Femur (tissue), 1 donor: ENCODE measurements at regions not wholly inside any gene's neighbourhood (a gene's known extent, or its start where the extent isn't known, plus 50 kb on each side); places are given as distances from the start of the nearest gene placed in this dataset.
"Not testable (repeated sequence)": the region's sequence is repeated elsewhere in the genome, so short reads cannot be mapped to it uniquely, and the experiment has no call there.

Experiments
- DNase-seq: peaks from one replicate; pipeline ENCODE4 v3.0.0-alpha.2; 2017

GRCh38 chr13:97520061-97520460 lies 86.1 kb downstream of the RAP2A start:
- no peak for DNase-seq

DNA sequence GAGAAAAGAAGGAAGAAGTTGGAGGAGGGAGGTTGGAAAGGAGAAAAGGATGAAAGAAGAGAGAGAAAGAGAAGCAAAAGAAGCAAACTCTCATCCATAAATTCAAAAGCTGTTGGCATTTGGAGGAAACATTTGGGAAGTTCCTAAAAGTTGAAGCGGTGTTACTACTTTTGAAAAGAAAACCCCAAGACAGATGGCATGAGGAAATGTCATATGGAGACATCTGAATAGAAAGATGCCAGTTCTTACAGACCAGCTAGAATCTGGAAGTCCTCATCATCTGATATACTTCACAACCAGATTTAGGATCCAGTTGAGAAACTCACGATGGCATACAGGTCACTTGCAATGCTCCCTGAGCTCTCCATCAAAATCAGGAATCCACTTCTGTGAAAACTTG lies 86.9 kb downstream of the RAP2A start:
- DNase-seq, result no peak

DNA sequence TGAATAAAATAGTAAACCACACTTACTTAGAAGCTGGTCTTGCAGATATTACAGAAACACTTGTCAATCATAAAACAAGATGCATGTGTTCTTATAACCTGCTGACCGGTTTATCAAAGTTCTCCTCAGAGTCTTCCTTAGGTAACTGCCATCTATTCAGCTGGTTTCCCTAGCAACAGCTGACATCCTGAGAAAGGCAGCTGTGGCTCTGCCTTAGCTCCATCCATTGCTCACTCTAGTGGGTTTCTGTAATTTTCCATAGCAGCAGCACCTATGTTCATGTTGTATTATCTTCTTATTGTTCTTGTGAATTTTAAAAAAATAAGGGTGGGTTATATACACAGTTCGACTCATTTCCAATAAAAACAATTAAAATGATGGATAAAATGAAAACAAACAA lies 87.8 kb downstream of the RAP2A start:
- no peak for DNase-seq

DNA sequence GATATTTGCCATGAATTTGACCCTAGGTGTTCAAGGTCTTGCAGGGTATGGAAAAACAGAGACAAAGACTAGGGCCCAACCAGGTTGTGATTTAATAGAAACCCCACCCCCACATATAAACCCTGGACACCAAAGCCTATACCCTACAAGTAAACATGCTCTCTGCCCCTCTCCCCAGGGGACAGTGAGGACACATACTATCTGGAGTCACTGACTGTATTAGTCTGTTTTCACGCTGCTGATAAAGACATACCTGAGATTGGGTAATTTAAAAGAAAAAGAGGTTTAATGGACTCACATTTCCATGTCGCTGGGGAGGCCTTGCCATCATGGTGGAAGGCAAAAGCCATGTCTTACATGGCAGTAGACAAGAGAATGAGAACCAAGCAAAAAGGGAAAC lies 88.3 kb downstream of the RAP2A start:
- no peak for DNase-seq

DNA sequence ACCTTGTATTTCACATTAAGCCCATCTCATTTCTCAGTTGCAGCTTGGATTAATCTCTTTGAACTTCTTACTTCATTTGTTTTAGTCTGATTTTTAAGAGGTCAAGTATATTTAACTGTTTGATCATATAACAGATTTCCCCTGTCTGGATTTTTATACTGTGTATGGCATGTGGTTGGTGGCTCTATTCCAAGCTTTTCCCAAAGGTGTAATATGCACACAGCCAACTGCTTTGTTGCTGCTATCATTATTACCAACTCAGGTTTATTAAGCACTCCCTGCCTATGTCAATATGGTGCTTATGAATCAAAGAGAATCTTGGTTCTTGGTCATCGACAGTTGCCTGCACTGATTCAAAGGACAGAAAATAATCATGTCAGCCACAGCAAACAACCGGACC lies 92.6 kb downstream of the RAP2A start:
- DNase-seq, result no peak

DNA sequence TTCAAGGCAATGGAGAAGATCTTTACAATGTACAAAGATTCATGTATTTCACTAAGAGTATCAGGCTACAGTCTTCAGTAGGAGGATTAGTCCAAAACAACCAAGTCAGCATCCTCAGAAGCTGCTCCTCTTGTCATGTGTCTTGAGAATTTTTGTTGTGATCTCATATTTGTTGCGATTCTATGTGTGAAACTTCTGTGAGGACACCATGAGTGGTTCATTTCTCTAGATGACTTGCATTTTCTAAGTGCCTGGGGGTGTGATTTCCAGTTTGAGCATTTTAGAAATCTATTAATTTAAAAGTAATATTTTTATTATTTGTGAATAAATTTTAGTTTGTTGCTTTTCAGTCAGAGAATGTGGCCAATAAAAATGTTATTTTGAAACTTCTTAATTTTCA lies 94.5 kb downstream of the RAP2A start:
- DNase-seq, result no peak

GRCh38 chr13:97534540-97534939 lies 100.6 kb downstream of the RAP2A start:
- no peak for DNase-seq

DNA sequence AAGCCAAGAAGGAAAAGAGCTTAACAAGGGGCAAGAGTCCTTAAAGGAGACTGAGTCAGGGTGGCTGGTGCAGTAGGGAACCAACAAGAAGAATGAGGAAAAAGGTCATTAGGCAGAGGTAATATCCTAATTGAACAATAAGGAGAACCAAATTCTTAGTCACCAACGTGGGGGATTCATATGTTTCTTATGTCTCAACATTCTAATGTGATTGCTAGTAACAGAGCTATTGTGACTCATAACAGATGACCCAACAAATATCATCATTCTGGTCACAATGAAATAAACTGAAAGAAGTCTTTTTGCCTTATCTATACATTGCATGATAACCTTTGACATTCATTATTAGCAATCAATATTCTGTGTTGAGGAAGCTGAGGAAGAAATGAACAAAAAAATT lies 101.6 kb downstream of the RAP2A start:
- DNase-seq, result no peak

GRCh38 chr13:97537110-97537509 lies 103.1 kb downstream of the RAP2A start:
- no peak for DNase-seq

GRCh38 chr13:97538203-97538602 lies 104.2 kb downstream of the RAP2A start:
- no peak for DNase-seq

DNA sequence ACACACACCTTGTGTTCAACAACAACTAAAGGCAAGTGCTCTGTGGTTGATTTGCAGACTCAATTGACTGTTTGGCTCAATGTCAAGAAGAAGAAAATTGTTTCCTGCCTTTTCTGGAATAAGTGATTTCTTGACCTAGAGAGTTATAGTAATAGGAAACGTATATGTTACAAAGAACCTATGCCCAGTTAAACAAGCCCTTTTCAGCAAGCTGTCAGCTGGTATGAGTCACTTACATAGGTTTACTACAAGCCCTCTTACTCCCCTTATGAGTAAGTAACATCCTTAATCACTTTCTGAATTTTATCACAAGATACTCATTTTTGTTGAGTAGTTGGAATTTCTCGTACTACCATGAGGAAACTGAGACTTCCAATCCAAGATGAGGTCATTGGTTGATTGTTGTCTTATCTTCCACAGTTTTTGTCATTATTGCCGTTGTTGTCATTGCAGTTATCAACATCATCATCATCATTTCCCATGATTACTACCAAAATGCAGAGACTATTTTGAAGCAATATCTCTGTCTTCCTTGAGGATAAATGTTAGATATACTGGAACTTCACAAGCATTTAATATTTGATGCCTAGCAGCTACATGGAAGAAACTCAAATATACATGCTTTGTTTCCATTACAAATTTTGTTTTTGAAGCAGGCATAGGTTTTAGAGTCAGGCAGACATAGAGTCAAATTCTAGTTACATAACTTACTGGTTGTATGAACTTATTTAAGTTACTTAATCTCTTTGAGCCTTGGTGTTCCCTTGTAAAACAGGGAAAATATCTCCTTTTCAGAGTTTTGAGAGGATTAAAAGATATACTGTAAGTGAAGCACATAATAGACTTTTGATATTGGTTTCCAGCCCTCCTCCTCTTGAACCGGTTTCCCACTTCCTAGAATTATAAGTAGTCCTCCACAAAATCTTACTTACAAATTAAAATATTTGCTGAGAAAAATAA lies 106.0 kb downstream of the RAP2A start:
- DNase-seq, result no peak

DNA sequence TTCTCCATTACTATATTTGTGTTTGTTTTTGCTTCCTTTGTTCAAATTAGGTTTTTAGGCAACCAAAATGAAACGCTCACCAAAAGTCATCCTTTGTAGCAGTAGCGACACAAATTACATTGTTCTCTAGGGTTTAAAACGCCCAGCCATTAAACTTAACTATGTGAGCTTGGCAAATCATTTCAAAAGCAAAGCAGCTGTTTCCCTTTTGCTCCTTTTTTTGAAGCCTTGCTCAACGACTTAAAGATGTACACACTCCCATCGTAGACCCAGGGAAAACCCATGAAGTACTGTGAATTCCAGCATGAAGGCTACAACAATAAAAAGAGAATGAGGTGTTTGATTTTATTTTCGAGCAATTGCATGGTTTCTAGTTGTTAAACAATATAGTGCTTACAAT lies 106.7 kb downstream of the RAP2A start:
- DNase-seq, result no peak

GRCh38 chr13:97542102-97542685 lies 108.2 kb downstream of the RAP2A start:
- DNase-seq, result no peak

GRCh38 chr13:97544031-97544765 lies 110.2 kb downstream of the RAP2A start:
- no peak for DNase-seq

- DNase-seq, result not testable (repeated sequence)
Measured at GRCh38 chr13:97544971-97545499, 111.1 kb downstream of the RAP2A start.

GRCh38 chr13:97548138-97548537 lies 114.2 kb downstream of the RAP2A start:
- DNase-seq, result no peak

GRCh38 chr13:97548711-97549110 lies 114.7 kb downstream of the RAP2A start:
- no peak for DNase-seq

DNA sequence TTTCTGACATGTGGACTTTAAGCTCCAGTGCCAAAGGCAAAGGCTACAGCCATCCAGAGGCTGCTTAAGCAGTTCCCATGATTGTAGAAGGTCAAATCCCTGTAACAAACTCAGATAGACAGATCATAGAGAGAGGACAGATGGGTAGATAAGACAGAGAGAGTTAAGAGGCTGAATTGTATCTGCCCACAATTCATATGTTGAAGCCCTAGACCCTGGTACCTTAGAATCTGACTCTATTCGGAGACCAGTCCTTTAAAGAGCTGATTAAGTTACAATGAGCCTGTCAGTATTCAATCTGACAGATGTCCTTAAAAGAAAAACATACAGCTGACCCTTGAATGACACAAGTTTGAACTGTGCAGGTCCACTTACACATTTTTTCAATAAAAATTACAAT lies 115.2 kb downstream of the RAP2A start:
- DNase-seq, result no peak

DNA sequence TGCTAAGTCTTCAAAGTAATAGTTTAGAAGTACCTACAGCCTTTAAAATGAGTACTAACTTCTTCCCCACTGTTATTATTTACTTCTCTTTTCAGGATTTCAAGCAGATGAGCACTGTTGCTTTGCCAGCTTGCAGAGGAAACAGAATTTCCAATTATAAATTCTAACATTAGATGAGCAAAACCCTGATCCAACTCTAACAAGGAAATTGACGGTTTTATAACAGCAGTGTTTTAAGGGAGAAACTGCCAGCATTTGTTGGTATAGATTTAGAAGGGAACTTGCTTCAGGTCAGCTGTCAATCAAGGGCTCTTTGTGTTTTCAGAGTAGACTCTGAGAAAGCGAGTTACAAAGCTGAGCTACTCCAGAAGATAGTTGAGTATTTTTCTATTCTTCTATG lies 120.5 kb downstream of the RAP2A start:
- DNase-seq, result no peak

- DNase-seq, result no peak
Measured at GRCh38 chr13:97555034-97555433, 121.1 kb downstream of the RAP2A start.

DNA sequence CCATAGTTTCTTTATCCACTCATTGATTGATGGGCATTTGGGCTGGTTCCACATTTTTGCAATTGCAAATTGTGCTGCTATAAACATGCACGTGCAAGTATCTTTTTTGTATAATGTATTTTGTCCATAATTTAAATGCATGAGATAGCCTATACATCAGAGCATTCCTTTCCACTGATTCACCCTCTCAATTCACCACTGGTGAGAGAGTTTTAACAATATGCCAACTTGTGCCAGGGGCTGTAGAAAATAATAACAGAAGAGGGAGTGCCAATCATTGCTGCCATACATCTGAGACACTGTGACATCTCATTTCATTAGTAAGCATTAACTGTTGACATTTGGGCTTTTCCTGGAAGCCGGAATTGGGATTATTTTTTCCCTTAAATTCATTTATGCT lies 125.1 kb downstream of the RAP2A start:
- no peak for DNase-seq

DNA sequence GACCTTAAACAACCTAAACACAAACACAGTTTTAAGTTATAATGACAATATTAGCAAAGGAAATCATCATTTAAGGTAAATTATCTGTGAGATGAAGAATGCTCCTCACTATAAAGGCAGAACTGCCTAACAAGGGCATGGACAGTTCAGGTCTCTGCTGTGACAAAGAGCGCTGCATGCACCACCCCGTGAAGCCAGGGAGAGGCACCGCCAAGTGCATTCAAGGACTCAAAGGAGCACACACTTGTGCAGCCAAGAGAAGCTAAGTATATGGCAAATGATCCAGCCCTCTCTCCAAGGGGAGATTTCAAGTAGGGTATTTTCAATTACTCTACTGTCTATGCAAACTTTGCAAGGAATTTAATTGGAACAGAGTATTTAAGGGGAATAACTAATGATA lies 126.0 kb downstream of the RAP2A start:
- DNase-seq, result no peak

DNA sequence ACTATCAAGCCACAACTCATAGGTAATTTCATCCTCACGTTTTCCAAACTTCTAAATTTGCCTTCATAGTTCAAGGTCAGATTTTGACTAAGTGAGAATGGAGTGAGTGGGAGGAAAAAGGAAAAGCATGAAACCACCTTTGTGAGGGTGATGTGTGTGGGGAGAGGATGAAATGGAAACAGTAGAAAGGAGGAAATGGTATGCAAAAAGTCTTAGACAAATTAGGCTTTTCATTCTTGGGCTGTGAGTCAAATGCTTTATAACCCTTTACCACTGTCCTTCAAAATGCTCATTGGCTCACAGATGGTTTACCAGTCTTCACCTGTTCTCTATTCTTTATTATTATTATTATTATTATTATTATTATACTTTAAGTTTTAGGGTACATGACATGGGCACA lies 127.2 kb downstream of the RAP2A start:
- no peak for DNase-seq

DNA sequence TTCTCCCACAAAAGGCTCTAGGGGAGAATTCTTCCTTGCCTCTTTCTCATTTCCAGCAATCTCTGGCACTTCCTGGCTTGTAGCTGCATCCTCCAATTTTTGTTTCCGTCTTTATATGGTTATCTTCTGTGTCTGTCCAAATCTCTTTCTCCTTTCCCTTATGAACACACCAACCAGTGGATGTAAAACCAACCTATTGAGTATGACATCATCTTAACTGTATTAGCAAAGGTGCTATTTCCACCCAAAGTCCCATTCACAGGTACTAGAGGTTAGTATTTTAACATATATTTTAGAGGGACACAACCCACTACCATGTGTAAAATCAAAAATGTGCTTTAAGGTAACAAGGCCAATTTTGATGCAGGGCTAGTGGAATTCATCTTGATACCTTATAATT lies 129.0 kb downstream of the RAP2A start:
- no peak for DNase-seq
